Kidney (tissue), 13 donors: ENCODE measurements at regions not wholly inside any gene's neighbourhood (a gene's known extent, or its start where the extent isn't known, plus 50 kb on each side); places are given as distances from the start of the nearest gene placed in this dataset.

ENCODE experiments used
- DNase-seq, 5 donors: peaks; one replicate each; pipeline ENCODE4 v3.0.0-alpha.2; 2013 to 2020
- FAIRE-seq: peaks from 2 replicates; lab custom pipeline; 2012; peaks lifted over from hg19 to GRCh38; lab: Jason Lieb, UNC
- H3K27ac ChIP-seq, 2 donors: one replicate each; pipeline ENCODE4 v1.7.0; 2013; ENCODE audit warnings: low read depth in 2 of 2, low read length in 2 of 2, inconsistent platforms in 1 of 2
- H3K27me3 ChIP-seq: one replicate; pipeline ENCODE4 v1.7.1; 2013; ENCODE audit warnings: low read length, inconsistent platforms; ENCODE audit not compliant: control insufficient read depth, insufficient read depth
- H3K36me3 ChIP-seq, 3 donors: one replicate each; pipeline versions ENCODE4 v1.7.0 to v1.7.1; 2013; ENCODE audit warnings: low read length in 3 of 3, control low read depth in 1 of 3, inconsistent platforms in 1 of 3; ENCODE audit not compliant: insufficient read depth in 3 of 3, control insufficient read depth in 2 of 3
- H3K4me1 ChIP-seq, 3 donors: one replicate each; pipeline versions ENCODE4 v1.7.0 to v1.7.1; 2013; ENCODE audit warnings: low read length in 3 of 3, inconsistent platforms in 1 of 3, low read depth in 1 of 3; ENCODE audit not compliant: control insufficient read depth in 2 of 3, insufficient read depth in 2 of 3
- H3K4me3 ChIP-seq, 3 donors: one replicate each; pipeline versions ENCODE4 v1.7.0 to v1.8.1; 2013; ENCODE audit warnings: low read length in 3 of 3, control low read depth in 1 of 3, inconsistent platforms in 1 of 3
- H3K9ac ChIP-seq, 3 donors: one replicate each; pipeline versions ENCODE4 v1.7.0 to v1.7.1; 2013; ENCODE audit warnings: low read length in 3 of 3, control low read depth in 1 of 3, inconsistent platforms in 1 of 3
- H3K9me3 ChIP-seq, 3 donors: one replicate each; pipeline versions ENCODE4 v1.7.0 to v1.7.1; 2013; ENCODE audit warnings: low read length in 3 of 3, control low read depth in 1 of 3, inconsistent platforms in 1 of 3; ENCODE audit not compliant: control insufficient read depth in 2 of 3, insufficient read depth in 1 of 3
- CTCF ChIP-seq: IDR thresholded peaks from 3 replicates; pipeline ENCODE4 v1.5.1; 2012; ENCODE audit warnings: mild to moderate bottlenecking, moderate library complexity, borderline replicate concordance; ENCODE audit not compliant: insufficient read depth; ENCODE audit errors: extremely low read depth
- intact Hi-C: fragments of 100-400 bp; cut with DNase I; formaldehyde crosslinking; loops from one replicate; pipeline ENCODE4 v1.11.1; 2022
- donor health status: control.
- donor health status: control.
- donor health status: control.
- donor health status: control.
- donor health status: control.
- donor health status: DM: yes; HTN: yes; CAD: no.
- donor health status: Normal renal cell carcinoma (clear cell type).

- H3K9me3 ChIP-seq: no peaks in the 10 kb centered on the region
- H3K27me3 ChIP-seq: no peaks in the 10 kb centered on the region
- no peak for TF ChIP-seq CTCF
- intact Hi-C loops: no loop called here
- no peaks in the 10 kb centered on the region for H3K36me3 ChIP-seq
- no peak overlapping the region for H3K27ac ChIP-seq
- no peak overlapping the region for H3K9ac ChIP-seq
- no peak overlapping the region for H3K4me3 ChIP-seq
- FAIRE-seq: no peak
- no peak for DNase-seq
- no peaks in the 10 kb centered on the region for H3K4me1 ChIP-seq
Measured at GRCh38 chr20:40785346-40785745, 96.3 kb upstream of the MAFB start.

- TF ChIP-seq CTCF: no peak
- Histone ChIP-seq H3K9ac (no peak overlapping the region), H3K9me3 (no peaks in the 10 kb centered on the region), H3K4me1 (no peaks in the 10 kb centered on the region), H3K27ac (no peak overlapping the region), H3K27me3 (no peaks in the 10 kb centered on the region), H3K36me3 (no peaks in the 10 kb centered on the region), H3K4me3 (no peak overlapping the region)
- DNase-seq: no peak
- FAIRE-seq: no peak
- intact Hi-C loops: no loop called here
Measured at GRCh38 chr20:40786336-40786735, 97.3 kb upstream of the MAFB start.

- Histone ChIP-seq H3K9ac (no peak overlapping the region), H3K27ac (no peak overlapping the region), H3K4me1 (no peaks in the 10 kb centered on the region), H3K27me3 (no peaks in the 10 kb centered on the region), H3K36me3 (no peaks in the 10 kb centered on the region), H3K9me3 (no peaks in the 10 kb centered on the region), H3K4me3 (no peak overlapping the region)
- intact Hi-C loops: no loop called here
- no peak for FAIRE-seq
- no peak for DNase-seq
- TF ChIP-seq CTCF: no peak
Measured at GRCh38 chr20:40787941-40788340, 98.9 kb upstream of the MAFB start.

GRCh38 chr20:40797425-40797824 lies 108.4 kb upstream of the MAFB start:
- no peaks in the 10 kb centered on the region for H3K4me1 ChIP-seq
- no peak overlapping the region for H3K4me3 ChIP-seq
- peak; percentile 35 for TF ChIP-seq CTCF
- no peak overlapping the region for H3K27ac ChIP-seq
- H3K27me3 ChIP-seq: no peaks in the 10 kb centered on the region
- intact Hi-C loops: no loop called here
- H3K36me3 ChIP-seq: no peaks in the 10 kb centered on the region
- peak in 2 of 5 donors; percentile 27 to 44 for DNase-seq
- no peak for FAIRE-seq
- H3K9me3 ChIP-seq: no peaks in the 10 kb centered on the region
- no peak overlapping the region for H3K9ac ChIP-seq
